Neural cell (in vitro differentiated cells): ENCODE measurements at regions not wholly inside any gene's neighbourhood (a gene's known extent, or its start where the extent isn't known, plus 50 kb on each side); places are given as distances from the start of the nearest gene placed in this dataset.

Source experiments
- H2AFZ ChIP-seq: fragments of 200-600, 300-800 bp; sonication (generic), shearing (Covaris generic); 2 replicates; pipeline ENCODE4 v1.6.0; 2014; ENCODE audit warnings: low read depth, mild to moderate bottlenecking, antibody characterized with exemption, low read length, moderate library complexity
- H3F3A ChIP-seq: fragments of 200-600 bp; shearing (Covaris generic); 2 replicates; pipeline ENCODE4 v1.6.1; 2016; ENCODE audit warnings: mild to moderate bottlenecking, moderate library complexity, mixed read lengths, antibody characterized with exemption, low read length; ENCODE audit not compliant: insufficient read depth, poor library complexity, severe bottlenecking
- H3K27ac ChIP-seq: fragments of 200-600, 300-800 bp; sonication (generic), shearing (Covaris generic); 2 replicates; pipeline ENCODE4 v1.5.1; 2014; ENCODE audit warnings: mild to moderate bottlenecking, low read length, moderate library complexity
- H3K27me3 ChIP-seq: fragments of 300-800, 200-600 bp; sonication (generic), shearing (Covaris generic); 2 replicates; pipeline ENCODE4 v1.6.0; 2014; ENCODE audit warnings: mild to moderate bottlenecking, low read depth, low read length, moderate library complexity; ENCODE audit not compliant: insufficient read depth
- H3K36me3 ChIP-seq: fragments of 300-800, 200-600 bp; sonication (generic), shearing (Covaris generic); 2 replicates; pipeline ENCODE4 v1.5.1; 2014; ENCODE audit warnings: mild to moderate bottlenecking, antibody characterized with exemption, low read length, moderate library complexity; ENCODE audit not compliant: insufficient read depth
- H3K4me2 ChIP-seq: fragments of 300-800, 200-600 bp; sonication (generic), shearing (Covaris generic); 2 replicates; pipeline ENCODE4 v1.6.0; 2014; ENCODE audit warnings: mild to moderate bottlenecking, low read length
- H3K4me3 ChIP-seq: fragments of 300-800, 200-600 bp; sonication (generic), shearing (Covaris generic); 2 replicates; pipeline ENCODE4 v1.5.1; 2014; ENCODE audit warnings: mild to moderate bottlenecking, low read length, moderate library complexity
- H3K79me2 ChIP-seq: fragments of 200-600 bp; shearing (Covaris generic); replicated peaks from 2 replicates; pipeline ENCODE4 v1.6.0; 2014; ENCODE audit warnings: mild to moderate bottlenecking, low read length, moderate library complexity; ENCODE audit not compliant: insufficient read depth
- H3K9ac ChIP-seq: fragments of 300-800, 200-600 bp; sonication (generic), shearing (Covaris generic); 2 replicates; pipeline ENCODE4 v1.6.1; 2016; ENCODE audit warnings: mild to moderate bottlenecking, low read length, mixed read lengths
- H3K9me2 ChIP-seq: fragments of 200-600 bp; shearing (Covaris generic); 2 replicates; pipeline ENCODE4 v1.6.1; 2016; ENCODE audit warnings: mild to moderate bottlenecking, low read length, mixed read lengths; ENCODE audit not compliant: insufficient read depth
- H3K9me3 ChIP-seq: fragments of 200-600, 300-800 bp; sonication (generic), shearing (Covaris generic); 2 replicates; pipeline ENCODE4 v1.6.1; 2016; ENCODE audit warnings: mild to moderate bottlenecking, mixed run types, low read length, moderate library complexity, mixed read lengths
- H4K20me1 ChIP-seq: fragments of 200-600 bp; shearing (Covaris generic); 2 replicates; pipeline ENCODE4 v1.6.1; 2016; ENCODE audit warnings: mild to moderate bottlenecking, mixed run types; ENCODE audit not compliant: insufficient read depth
- CTCF ChIP-seq: fragments of 450-650 bp; IDR thresholded peaks from 2 replicates; pipeline ENCODE4 v1.5.1; 2014; ENCODE audit warnings: antibody characterized with exemption, mild to moderate bottlenecking, moderate library complexity; ENCODE audit not compliant: poor library complexity, severe bottlenecking
- EP300 ChIP-seq: fragments of 450-650 bp; conservative IDR thresholded peaks from 2 replicates; pipeline ENCODE4 v1.6.1; 2014; ENCODE audit warnings: antibody characterized with exemption, mild to moderate bottlenecking, moderate library complexity; ENCODE audit not compliant: poor library complexity, severe bottlenecking
- EZH2 ChIP-seq: fragments of 200-600, 300-800 bp; shearing (Covaris generic), sonication (generic); IDR thresholded peaks from 2 replicates; pipeline ENCODE4 v1.6.1; 2014; ENCODE audit warnings: antibody characterized with exemption, low read length, borderline replicate concordance, mild to moderate bottlenecking; ENCODE audit not compliant: insufficient read depth, poor library complexity, severe bottlenecking
- MXI1 ChIP-seq: fragments of 450-650 bp; conservative IDR thresholded peaks from 2 replicates; pipeline ENCODE4 v1.6.1; 2014; ENCODE audit warnings: antibody characterized with exemption, mild to moderate bottlenecking; ENCODE audit not compliant: poor library complexity, severe bottlenecking
- POLR2AphosphoS5 ChIP-seq: IDR thresholded peaks from 2 replicates; pipeline ENCODE4 v1.6.1; 2012
- RAD21 ChIP-seq: fragments of 450-650 bp; conservative IDR thresholded peaks from 2 replicates; pipeline ENCODE4 v1.6.1; 2014; ENCODE audit warnings: antibody characterized with exemption, mild to moderate bottlenecking, moderate library complexity
- REST ChIP-seq: IDR thresholded peaks from 2 replicates; pipeline ENCODE4 v1.6.1; 2012; ENCODE audit warnings: borderline replicate concordance
- SMC3 ChIP-seq: fragments of 450-650 bp; conservative IDR thresholded peaks from 2 replicates; pipeline ENCODE4 v1.6.1; 2014; ENCODE audit warnings: antibody characterized with exemption, mild to moderate bottlenecking, moderate library complexity; ENCODE audit not compliant: poor library complexity
- TAF1 ChIP-seq: IDR thresholded peaks from 2 replicates; pipeline ENCODE4 v1.6.1; 2012; ENCODE audit warnings: low read depth

GRCh38 chrX:31006027-31006426 lies 65.8 kb downstream of the FTHL17 start:
- H3K36me3 ChIP-seq: no peaks in the 10 kb centered on the region
- H3K27ac ChIP-seq: no peak overlapping the region
- H2AFZ ChIP-seq: no peak overlapping the region
- H3K9me2 ChIP-seq: no peaks in the 10 kb centered on the region
- H3K9ac ChIP-seq: no peak overlapping the region
- no peaks in the 10 kb centered on the region for H3K27me3 ChIP-seq
- no peaks in the 10 kb centered on the region for H4K20me1 ChIP-seq
- no peaks in the 10 kb centered on the region for H3K9me3 ChIP-seq
- no peaks in the 10 kb centered on the region for H3F3A ChIP-seq
- H3K4me2 ChIP-seq: no peak overlapping the region
- H3K4me3 ChIP-seq: no peak overlapping the region
- no peaks in the 10 kb centered on the region for H3K79me2 ChIP-seq
- TF ChIP-seq TAF1 (no peak), RAD21 (no peak), EP300 (no peak), REST (no peak), POLR2AphosphoS5 (no peak), MXI1 (no peak), SMC3 (no peak), CTCF (no peak), EZH2 (no peak)

DNA sequence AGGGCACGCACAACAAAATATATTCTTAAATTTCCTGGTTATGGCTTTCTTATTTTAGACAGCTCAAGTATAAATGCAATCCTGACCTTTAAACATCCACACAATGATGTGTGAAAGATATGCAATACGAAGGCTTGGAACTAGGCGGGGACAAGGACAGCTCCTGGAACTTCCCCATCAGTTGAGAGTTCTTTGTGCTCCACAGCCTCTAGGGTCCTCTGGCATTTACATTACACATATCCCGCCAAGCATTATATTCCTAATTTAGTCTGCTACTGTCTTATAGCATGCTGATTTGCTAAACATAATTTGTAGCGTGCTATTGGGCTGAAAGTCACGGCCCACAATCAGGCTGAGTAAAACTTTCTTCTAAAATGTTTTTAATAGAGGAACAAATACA lies 74.4 kb downstream of the FTHL17 start:
- Histone ChIP-seq H3K9ac (no peak overlapping the region), H3K4me2 (no peak overlapping the region), H3K79me2 (no peaks in the 10 kb centered on the region), H3K4me3 (no peak overlapping the region), H3K9me2 (no peaks in the 10 kb centered on the region), H3K9me3 (no peaks in the 10 kb centered on the region), H3F3A (no peaks in the 10 kb centered on the region), H3K36me3 (no peaks in the 10 kb centered on the region), H2AFZ (no peak overlapping the region), H4K20me1 (no peaks in the 10 kb centered on the region), H3K27me3 (no peaks in the 10 kb centered on the region), H3K27ac (no peak overlapping the region)
- no peak for TF ChIP-seq RAD21
- no peak for TF ChIP-seq MXI1
- TF ChIP-seq TAF1: no peak
- no peak for TF ChIP-seq REST
- no peak for TF ChIP-seq CTCF
- TF ChIP-seq EP300: no peak
- TF ChIP-seq SMC3: no peak
- TF ChIP-seq EZH2: no peak
- no peak for TF ChIP-seq POLR2AphosphoS5
